ENCODE measurements at regions not wholly inside any gene's neighbourhood (a gene's known extent, or its start where the extent isn't known, plus 50 kb on each side); places are given as distances from the start of the nearest gene placed in this dataset.

DNA sequence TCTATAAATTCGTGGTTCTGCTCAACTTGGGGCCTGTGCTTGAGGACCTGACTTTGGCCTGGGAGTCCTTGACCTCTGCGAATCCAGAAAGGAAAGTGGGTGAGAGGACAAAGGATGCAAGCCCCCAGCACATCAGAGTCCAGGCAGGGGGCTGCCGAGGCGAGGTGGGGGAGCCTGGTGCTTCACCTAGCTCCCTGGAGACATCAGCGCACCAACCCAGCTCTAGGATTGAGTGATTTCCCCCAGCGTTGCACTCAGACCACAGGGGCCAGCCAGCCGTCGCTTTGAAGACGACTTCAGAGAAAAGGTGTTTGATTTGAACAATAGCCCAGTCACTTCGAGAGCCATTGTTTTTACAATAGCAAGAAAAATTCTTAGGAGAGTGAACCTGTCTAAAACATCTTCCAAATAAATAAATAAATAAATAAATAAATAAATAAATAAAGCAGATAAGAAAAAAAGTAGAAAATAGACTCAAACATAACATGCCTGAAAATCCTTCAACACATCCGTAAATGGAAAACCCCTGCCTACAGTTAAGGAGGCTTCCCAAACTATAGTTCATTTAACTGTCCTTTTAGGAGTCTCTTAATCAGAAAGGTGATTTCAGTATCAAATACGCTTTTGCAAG, 180.9 kb downstream of the RBFOX3 start:
- no peak for DNase-seq (ENCODE audit: low spot score in 2 of 2)
- TF ChIP-seq, protein P1, sequence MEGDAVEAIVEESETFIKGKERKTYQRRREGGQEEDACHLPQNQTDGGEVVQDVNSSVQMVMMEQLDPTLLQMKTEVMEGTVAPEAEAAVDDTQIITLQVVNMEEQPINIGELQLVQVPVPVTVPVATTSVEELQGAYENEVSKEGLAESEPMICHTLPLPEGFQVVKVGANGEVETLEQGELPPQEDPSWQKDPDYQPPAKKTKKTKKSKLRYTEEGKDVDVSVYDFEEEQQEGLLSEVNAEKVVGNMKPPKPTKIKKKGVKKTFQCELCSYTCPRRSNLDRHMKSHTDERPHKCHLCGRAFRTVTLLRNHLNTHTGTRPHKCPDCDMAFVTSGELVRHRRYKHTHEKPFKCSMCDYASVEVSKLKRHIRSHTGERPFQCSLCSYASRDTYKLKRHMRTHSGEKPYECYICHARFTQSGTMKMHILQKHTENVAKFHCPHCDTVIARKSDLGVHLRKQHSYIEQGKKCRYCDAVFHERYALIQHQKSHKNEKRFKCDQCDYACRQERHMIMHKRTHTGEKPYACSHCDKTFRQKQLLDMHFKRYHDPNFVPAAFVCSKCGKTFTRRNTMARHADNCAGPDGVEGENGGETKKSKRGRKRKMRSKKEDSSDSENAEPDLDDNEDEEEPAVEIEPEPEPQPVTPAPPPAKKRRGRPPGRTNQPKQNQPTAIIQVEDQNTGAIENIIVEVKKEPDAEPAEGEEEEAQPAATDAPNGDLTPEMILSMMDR (IDR thresholded peaks at IDR 0.05) = no peak
- no peak for TF ChIP-seq POLR2A (IDR thresholded peaks at IDR 0.05)
- H3K4me3 ChIP-seq (ENCODE audit: low read depth, poor library complexity, severe bottlenecking) = no peak overlapping the region
- 54 to 55% methylated on average over 12 of the region's 12 CpGs for WGBS, 2 donors
- intact Hi-C loops (cut with DNase I; ENCODE audit: low total_unique reads) = no loop called here

DNA sequence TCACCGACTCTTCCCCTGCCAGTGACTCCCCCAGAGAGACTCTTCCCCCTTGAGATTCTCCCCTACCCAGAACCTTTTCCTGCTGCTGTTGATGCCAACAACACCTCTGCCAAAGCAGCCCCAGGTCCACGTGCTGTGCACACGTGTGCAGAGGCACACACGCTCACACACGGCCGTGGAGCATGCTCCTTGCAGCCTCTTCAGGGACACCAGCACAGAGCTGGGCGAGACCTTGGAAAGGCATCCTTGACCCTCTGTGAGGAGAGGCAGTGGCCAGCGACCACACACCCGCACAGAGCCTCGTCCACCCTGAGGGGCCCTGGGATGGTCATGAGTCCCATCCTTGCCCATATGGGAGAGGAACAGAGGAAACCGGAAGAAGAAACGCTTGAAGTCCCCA, 181.9 kb downstream of the RBFOX3 start:
- TF ChIP-seq, protein P1 (IDR thresholded peaks at IDR 0.05) = no peak
- TF ChIP-seq POLR2A (IDR thresholded peaks at IDR 0.05) = no peak
- intact Hi-C loops (cut with DNase I; ENCODE audit: low total_unique reads) = no loop called here
- H3K4me3 ChIP-seq (ENCODE audit: low read depth, poor library complexity, severe bottlenecking) = no peak overlapping the region
- DNase-seq (ENCODE audit: low spot score in 2 of 2) = no peak
- WGBS, 2 donors = 66 to 75% methylated on average over 12 of the region's 12 CpGs

DNA sequence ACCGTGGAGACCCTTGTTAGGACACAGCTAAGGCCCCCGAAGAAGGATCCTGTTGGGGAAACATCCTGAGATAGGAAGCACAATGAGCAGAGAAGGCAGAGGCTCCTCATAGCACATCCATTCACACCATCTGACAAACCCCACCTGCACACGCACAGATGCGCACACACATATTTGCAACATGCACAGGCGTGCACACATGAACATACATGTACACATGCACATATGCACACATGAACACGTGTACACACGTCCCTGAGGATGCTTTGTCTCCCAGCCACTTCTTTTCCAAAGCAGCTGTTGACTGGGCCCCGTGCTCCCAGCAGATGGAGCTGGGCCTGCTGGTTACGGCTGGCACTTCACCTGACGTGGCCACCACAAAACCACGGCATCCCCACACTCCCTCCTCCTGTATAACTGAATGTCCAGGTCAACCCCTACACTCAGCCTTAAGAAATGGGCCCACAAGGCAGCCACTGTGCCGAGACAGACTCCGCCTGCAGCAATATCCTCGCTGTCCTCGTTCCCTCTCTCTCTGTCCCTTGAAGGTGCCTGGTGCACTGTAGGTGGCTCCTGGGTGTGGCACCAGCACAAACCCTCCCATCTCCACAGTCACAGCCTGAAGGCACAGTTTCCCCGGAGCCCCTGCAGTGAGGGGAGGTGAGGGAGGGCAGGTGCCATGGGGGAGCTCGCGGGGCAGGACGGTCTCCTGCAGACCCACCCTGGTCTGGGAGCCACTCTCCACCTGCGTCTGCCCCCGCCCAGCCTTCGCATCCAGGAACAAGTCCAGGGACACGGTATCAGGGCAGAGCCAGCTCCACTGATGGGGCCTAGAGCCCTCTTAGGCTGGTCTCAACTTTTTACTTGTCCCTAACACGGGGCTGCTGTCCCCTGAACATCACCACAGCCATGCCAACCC, 183.0 kb downstream of the RBFOX3 start:
- intact Hi-C loops (cut with DNase I; ENCODE audit: low total_unique reads) = no loop called here
- DNase-seq (ENCODE audit: low spot score in 2 of 2) = no peak
- WGBS, 2 donors = 65 to 66% methylated on average over 22 to 23 of the region's 24 CpGs
- H3K4me3 ChIP-seq (ENCODE audit: low read depth, poor library complexity, severe bottlenecking) = no peak overlapping the region
- TF ChIP-seq, protein P1 (IDR thresholded peaks at IDR 0.05) = no peak
- TF ChIP-seq POLR2A (IDR thresholded peaks at IDR 0.05) = no peak

DNA sequence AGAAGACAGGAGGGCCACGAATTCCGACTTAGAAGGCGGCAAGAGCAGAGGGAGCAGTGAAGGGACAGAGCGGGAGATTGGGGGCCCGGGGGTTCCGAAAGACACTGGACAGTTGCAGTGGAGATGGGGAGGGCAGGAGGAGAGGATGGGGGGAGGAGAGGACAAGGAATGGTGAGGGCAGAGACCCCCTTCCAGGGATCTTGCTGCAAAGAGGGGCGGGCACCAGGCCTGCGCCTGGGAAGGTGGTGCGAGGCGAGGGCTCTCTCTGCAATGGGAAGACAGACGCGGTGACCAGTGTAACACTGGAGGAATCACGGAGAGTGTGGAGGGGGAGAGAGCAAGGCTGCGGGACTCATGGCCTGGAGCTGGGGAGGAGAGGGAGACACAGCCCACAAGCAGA, 185.2 kb downstream of the RBFOX3 start:
- intact Hi-C loops (cut with DNase I; ENCODE audit: low total_unique reads) = no loop called here
- WGBS, 2 donors = 86 to 92% methylated on average over 14 of the region's 14 CpGs
- DNase-seq (ENCODE audit: low spot score in 2 of 2) = no peak
- TF ChIP-seq, protein P1 (IDR thresholded peaks at IDR 0.05) = no peak
- TF ChIP-seq POLR2A (IDR thresholded peaks at IDR 0.05) = no peak
- H3K4me3 ChIP-seq (ENCODE audit: low read depth, poor library complexity, severe bottlenecking) = no peak overlapping the region

DNA sequence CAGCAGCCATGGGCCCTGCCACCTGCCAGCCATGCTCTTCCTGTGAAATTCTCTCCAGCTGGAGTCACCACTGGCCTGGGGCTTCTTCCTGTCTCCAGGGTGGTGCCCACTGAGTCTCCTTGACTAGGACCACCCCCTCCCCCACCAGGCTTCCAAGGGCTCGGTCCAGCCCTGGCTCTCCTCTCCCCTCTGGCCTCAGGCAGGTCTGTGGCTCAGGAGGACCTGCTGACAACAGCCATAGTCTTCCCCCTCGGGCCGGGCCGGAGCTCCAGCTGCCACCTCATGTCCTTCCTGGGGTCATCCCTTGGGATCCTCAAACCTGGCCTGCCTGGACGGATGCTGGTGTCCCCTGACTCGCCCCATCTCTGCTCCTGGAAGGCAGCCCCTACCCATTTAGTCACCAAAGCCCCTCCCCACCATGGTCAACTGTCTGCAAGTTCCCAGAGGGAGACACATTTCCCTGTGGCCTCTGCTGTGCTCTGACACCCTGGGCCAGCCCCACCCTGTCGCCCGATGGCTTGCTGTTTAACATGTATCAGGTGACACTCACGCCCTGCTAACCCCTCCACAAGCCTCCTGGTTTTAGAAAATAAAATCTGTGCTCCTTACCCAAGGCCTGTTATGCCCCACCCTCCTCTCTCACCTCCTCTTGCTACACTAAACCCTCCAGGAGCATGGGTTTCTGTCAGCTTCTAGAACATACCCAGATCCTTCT, 186.2 kb downstream of the RBFOX3 start:
- TF ChIP-seq, protein P1 (IDR thresholded peaks at IDR 0.05) = no peak
- TF ChIP-seq POLR2A (IDR thresholded peaks at IDR 0.05) = no peak
- WGBS, 2 donors = 67 to 68% methylated on average over 9 of the region's 9 CpGs
- H3K4me3 ChIP-seq (ENCODE audit: low read depth, poor library complexity, severe bottlenecking) = no peak overlapping the region
- intact Hi-C loops (cut with DNase I; ENCODE audit: low total_unique reads) = no loop called here
- DNase-seq (ENCODE audit: low spot score in 2 of 2) = no peak
